Tibial nerve (tissue), 4 donors: ENCODE measurements at regions not wholly inside any gene's neighbourhood (a gene's known extent, or its start where the extent isn't known, plus 50 kb on each side); places are given as distances from the start of the nearest gene placed in this dataset.
"Not testable (repeated sequence)": the region's sequence is repeated elsewhere in the genome, so short reads cannot be mapped to it uniquely, and the experiment has no call there.

Source experiments
- DNase-seq, 2 donors: peaks; one replicate each; pipeline ENCODE4 v3.0.0-alpha.2; 2019; ENCODE audit warnings: low spot score in 2 of 2
- H3K27ac ChIP-seq, 4 donors: fragments of 200-600 bp; sonication (generic) in 3 of 4; one replicate each; pipeline ENCODE4 v1.5.1; 2017 to 2019; ENCODE audit warnings: mild to moderate bottlenecking in 1 of 4
- H3K27me3 ChIP-seq, 2 donors: fragments of 200-600 bp; sonication (generic) in 1 of 2; one replicate each; pipeline versions ENCODE4 v1.5.1 to v1.6.0; 2017 to 2019
- H3K36me3 ChIP-seq, 3 donors: fragments of 200-600 bp; sonication (generic); one replicate each; pipeline ENCODE4 v1.5.1; 2018 to 2019
- H3K4me1 ChIP-seq, 4 donors: fragments of 200-600 bp; sonication (generic) in 3 of 4; one replicate each; pipeline ENCODE4 v1.5.1; 2017 to 2019
- H3K4me3 ChIP-seq, 4 donors: fragments of 200-600 bp; sonication (generic) in 3 of 4; one replicate each; pipeline ENCODE4 v1.5.1; 2017 to 2019; ENCODE audit warnings: mild to moderate bottlenecking in 1 of 4, moderate library complexity in 1 of 4
- H3K9me3 ChIP-seq, 4 donors: fragments of 200-600 bp; sonication (generic) in 3 of 4; one replicate each; pipeline ENCODE4 v1.5.1; 2017 to 2019
- CTCF ChIP-seq, 5 experiments: fragments of 200-600 bp in 3 of 5; fragments of 450-650 bp in 2 of 5; sonication (generic) in 3 of 5; IDR thresholded peaks; one replicate each; pipeline ENCODE4 v1.5.1; 2016 to 2019; ENCODE audit warnings: antibody characterized with exemption in 5 of 5, mild to moderate bottlenecking in 3 of 5, moderate library complexity in 2 of 5
- EP300 ChIP-seq, 2 donors: sonication (generic); formaldehyde crosslinking; IDR thresholded peaks; one replicate each; pipeline ENCODE4 v1.6.1; 2017; ENCODE audit warnings: antibody characterized with exemption in 2 of 2, mild to moderate bottlenecking in 1 of 2
- POLR2A ChIP-seq, 2 donors: fragments of 450-650 bp; IDR thresholded peaks; one replicate each; pipeline ENCODE4 v1.6.1; 2017; ENCODE audit warnings: antibody characterized with exemption in 2 of 2, mild to moderate bottlenecking in 2 of 2, moderate library complexity in 2 of 2
- WGBS, 2 donors: methylation state at CpG; one replicate each; pipeline ENCODE4 v1.1.5; 2018; 5-methylcytosine and 5-hydroxymethylcytosine counted together

- H3K27ac ChIP-seq, H3K9me3 ChIP-seq, H3K27me3 ChIP-seq, H3K4me3 ChIP-seq, H3K36me3 ChIP-seq, DNase-seq, H3K4me1 ChIP-seq: not testable (repeated sequence)
- 93 to 96% methylated on average over 3 of the region's 3 CpGs for WGBS, 2 donors
These were observed 53.8 kb upstream of the HIVEP2 start for GRCh38 chr6:142998739-142999138.

GRCh38 chr6:143000811-143001210 lies 55.8 kb upstream of the HIVEP2 start:
- DNase-seq = no peak
- Histone ChIP-seq H3K4me1 (peaks cover 0 to 7% (median 0%) of the 10 kb centered on the region in 4 donors), H3K36me3 (no peaks in the 10 kb centered on the region), H3K4me3 (no peak overlapping the region), H3K9me3 (peaks cover 0 to 8% (median 0%) of the 10 kb centered on the region in 4 donors), H3K27ac (no peak overlapping the region), H3K27me3 (no peaks in the 10 kb centered on the region)
- WGBS, 2 donors = 27 to 41% methylated on average over 3 of the region's 3 CpGs
- TF ChIP-seq CTCF (IDR thresholded peaks at IDR 0.05) (no peak), POLR2A (IDR thresholded peaks at IDR 0.05) (no peak), EP300 (IDR thresholded peaks at IDR 0.05) (no peak)

DNA sequence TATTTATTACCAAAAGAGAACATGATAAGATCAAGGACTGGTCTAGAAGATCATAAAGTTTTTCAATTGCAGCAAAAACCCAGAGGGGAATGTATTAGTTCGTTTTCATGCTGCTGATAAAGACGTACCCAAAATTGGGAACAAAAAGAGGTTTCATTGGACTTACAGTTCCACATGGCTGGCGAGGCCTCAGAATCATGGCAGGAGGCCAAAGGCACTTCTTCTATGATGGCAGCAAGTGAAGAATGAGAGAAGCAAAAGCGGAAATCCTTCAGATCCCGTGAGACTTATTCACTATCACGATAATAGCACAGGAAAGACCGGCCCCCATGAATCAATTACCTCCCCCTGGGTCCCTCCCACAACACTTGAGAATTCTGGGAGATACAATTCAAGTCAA lies 57.7 kb upstream of the HIVEP2 start:
- 69 to 75% methylated on average over 7 of the region's 7 CpGs for WGBS, 2 donors
- Histone ChIP-seq H3K27me3 (no peaks in the 10 kb centered on the region), H3K4me1 (peaks cover 0 to 7% (median 0%) of the 10 kb centered on the region in 4 donors), H3K9me3 (peaks cover 0 to 8% (median 0%) of the 10 kb centered on the region in 4 donors), H3K4me3 (no peak overlapping the region), H3K27ac (no peak overlapping the region), H3K36me3 (no peaks in the 10 kb centered on the region)
- DNase-seq = no peak
- no peak for TF ChIP-seq CTCF (IDR thresholded peaks at IDR 0.05)
- TF ChIP-seq POLR2A (IDR thresholded peaks at IDR 0.05) = no peak
- no peak for TF ChIP-seq EP300 (IDR thresholded peaks at IDR 0.05)

- WGBS, 2 donors = 85 to 88% methylated on average over 7 of the region's 7 CpGs
- peaks cover 0 to 7% (median 0%) of the 10 kb centered on the region in 4 donors for H3K4me1 ChIP-seq
- TF ChIP-seq POLR2A (IDR thresholded peaks at IDR 0.05) (no peak), EP300 (IDR thresholded peaks at IDR 0.05) (no peak), CTCF (IDR thresholded peaks at IDR 0.05) (no peak)
- no peaks in the 10 kb centered on the region for H3K36me3 ChIP-seq
- H3K27ac ChIP-seq = no peak overlapping the region
- H3K27me3 ChIP-seq = no peaks in the 10 kb centered on the region
- H3K9me3 ChIP-seq = peaks cover 0 to 8% (median 0%) of the 10 kb centered on the region in 4 donors
- no peak for DNase-seq
- H3K4me3 ChIP-seq = no peak overlapping the region
These were observed 57.0 kb upstream of the AIG1 start for GRCh38 chr6:143003676-143004075.

DNA sequence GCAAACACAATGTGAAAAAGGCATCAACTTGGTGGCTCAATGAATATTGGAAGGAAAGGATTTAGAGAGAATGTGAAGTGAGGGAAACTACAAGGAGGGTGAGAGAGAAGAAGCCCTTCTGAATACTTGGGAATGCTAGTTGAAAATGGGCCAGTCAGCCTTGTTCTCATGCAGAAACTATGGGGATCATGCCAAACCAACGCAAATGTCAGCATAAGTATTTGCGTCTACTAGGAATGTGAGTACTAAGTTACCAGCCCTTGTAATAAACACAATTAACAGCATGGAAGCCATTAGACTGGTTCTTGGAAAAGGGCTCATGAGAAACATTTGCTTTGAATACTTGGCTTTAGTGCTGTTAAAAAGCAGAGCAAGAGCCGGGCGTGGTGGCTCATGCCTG lies 54.9 kb upstream of the AIG1 start:
- no peaks in the 10 kb centered on the region for H3K27me3 ChIP-seq
- no peak for DNase-seq
- WGBS, 2 donors = 75 to 80% methylated on average over 4 of the region's 4 CpGs
- H3K36me3 ChIP-seq = no peaks in the 10 kb centered on the region
- H3K4me1 ChIP-seq = peaks cover 0 to 6% (median 0%) of the 10 kb centered on the region in 4 donors
- no peaks in the 10 kb centered on the region for H3K9me3 ChIP-seq
- no peak overlapping the region for H3K27ac ChIP-seq
- no peak for TF ChIP-seq EP300 (IDR thresholded peaks at IDR 0.05)
- TF ChIP-seq POLR2A (IDR thresholded peaks at IDR 0.05) = no peak
- H3K4me3 ChIP-seq = no peak overlapping the region

DNA sequence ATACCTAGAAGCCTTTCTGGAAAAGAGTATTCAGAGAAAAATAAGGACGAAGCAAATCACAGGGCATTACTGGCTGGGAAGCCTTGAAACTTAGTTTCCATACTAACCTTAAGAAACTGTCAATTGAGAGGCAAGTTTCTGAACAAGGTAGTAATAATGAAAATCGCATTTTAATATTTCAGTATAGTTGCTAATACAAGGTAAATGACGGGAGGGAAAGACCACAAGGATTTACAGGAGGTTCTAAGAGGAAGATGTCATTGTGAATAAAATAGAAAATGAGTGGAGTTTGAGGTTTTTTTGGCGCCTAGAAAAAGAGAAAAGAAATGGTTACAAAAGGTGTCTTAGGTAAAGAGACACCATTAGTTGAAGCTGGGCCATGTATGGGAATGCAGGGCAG lies 53.9 kb upstream of the AIG1 start:
- Histone ChIP-seq H3K27me3 (no peaks in the 10 kb centered on the region), H3K27ac (no peak overlapping the region), H3K9me3 (no peaks in the 10 kb centered on the region), H3K36me3 (no peaks in the 10 kb centered on the region), H3K4me1 (no peaks in the 10 kb centered on the region), H3K4me3 (no peak overlapping the region)
- 93 to 95% methylated on average over 4 of the region's 4 CpGs for WGBS, 2 donors
- DNase-seq = no peak
- TF ChIP-seq CTCF (IDR thresholded peaks at IDR 0.05) = no peak
- no peak for TF ChIP-seq EP300 (IDR thresholded peaks at IDR 0.05)
- no peak for TF ChIP-seq POLR2A (IDR thresholded peaks at IDR 0.05)
